ENCODE measurements at regions not wholly inside any gene's neighbourhood (a gene's known extent, or its start where the extent isn't known, plus 50 kb on each side); places are given as distances from the start of the nearest gene placed in this dataset.

- Mint-ChIP-seq H3K4me1 (no peaks in the 10 kb centered on the region), H3K9me3 (no peaks in the 10 kb centered on the region), H3K27me3 (peaks cover 0 to 5% of the 10 kb centered on the region in 2 donors), H3K36me3 (no peaks in the 10 kb centered on the region), H3K27ac (no peak overlapping the region), H3K4me3 (no peak overlapping the region)
- DNase-seq (no peak), ATAC-seq (replicated peaks) (no peak)
Observed at GRCh38 chr2:157934684-157935377, 58.7 kb upstream of the ACVR1 start.

- Mint-ChIP-seq H3K27me3 (peaks cover 0 to 5% of the 10 kb centered on the region in 2 donors), H3K4me3 (no peak overlapping the region), H3K4me1 (no peaks in the 10 kb centered on the region), H3K9me3 (no peaks in the 10 kb centered on the region), H3K27ac (no peak overlapping the region), H3K36me3 (no peaks in the 10 kb centered on the region)
- DNase-seq, result no peak
- no peak for ATAC-seq (replicated peaks)
Observed at GRCh38 chr2:157933160-157933920, 57.2 kb upstream of the ACVR1 start.

- DNase-seq (no peak), ATAC-seq (replicated peaks) (no peak)
- H3K27ac Mint-ChIP-seq, result no peak overlapping the region
- no peak overlapping the region for H3K4me3 Mint-ChIP-seq
- no peaks in the 10 kb centered on the region for H3K36me3 Mint-ChIP-seq
- no peaks in the 10 kb centered on the region for H3K9me3 Mint-ChIP-seq
- peaks cover 0 to 5% of the 10 kb centered on the region in 2 donors for H3K27me3 Mint-ChIP-seq
- H3K4me1 Mint-ChIP-seq, result no peaks in the 10 kb centered on the region
Observed at GRCh38 chr2:157932480-157933159, 56.5 kb upstream of the ACVR1 start.

- DNase-seq, result no peak
- Mint-ChIP-seq H3K4me3 (no peak overlapping the region), H3K27me3 (peaks cover 0 to 5% of the 10 kb centered on the region in 2 donors), H3K4me1 (no peaks in the 10 kb centered on the region), H3K9me3 (no peaks in the 10 kb centered on the region), H3K27ac (no peak overlapping the region), H3K36me3 (no peaks in the 10 kb centered on the region)
- ATAC-seq (replicated peaks), result no peak
Observed at GRCh38 chr2:157931542-157931941, 55.4 kb upstream of the ACVR1 start.

GRCh38 chr2:157930728-157931127 is 54.6 kb upstream of the ACVR1 start:
- Mint-ChIP-seq H3K9me3 (no peaks in the 10 kb centered on the region), H3K4me3 (no peak overlapping the region), H3K27ac (no peak overlapping the region), H3K4me1 (no peaks in the 10 kb centered on the region), H3K36me3 (no peaks in the 10 kb centered on the region), H3K27me3 (peaks cover 0 to 5% of the 10 kb centered on the region in 2 donors)
- ATAC-seq (replicated peaks) (no peak), DNase-seq (no peak)

GRCh38 chr2:157929871-157930667 is 53.9 kb upstream of the ACVR1 start:
- Mint-ChIP-seq H3K27ac (no peak overlapping the region), H3K4me3 (no peak overlapping the region), H3K9me3 (no peaks in the 10 kb centered on the region), H3K36me3 (no peaks in the 10 kb centered on the region), H3K4me1 (no peaks in the 10 kb centered on the region), H3K27me3 (peaks cover 3 to 6% of the 10 kb centered on the region in 2 donors)
- DNase-seq, result no peak
- ATAC-seq (replicated peaks), result no peak

GRCh38 chr2:157928372-157928771 is 52.2 kb upstream of the ACVR1 start:
- H3K27ac Mint-ChIP-seq, result no peak overlapping the region
- no peaks in the 10 kb centered on the region for H3K9me3 Mint-ChIP-seq
- no peak overlapping the region for H3K4me3 Mint-ChIP-seq
- DNase-seq, result no peak
- no peaks in the 10 kb centered on the region for H3K4me1 Mint-ChIP-seq
- no peaks in the 10 kb centered on the region for H3K36me3 Mint-ChIP-seq
- no peak for ATAC-seq (replicated peaks)
- peaks cover 4 to 6% of the 10 kb centered on the region in 2 donors for H3K27me3 Mint-ChIP-seq

GRCh38 chr2:157927155-157927554 is 51.0 kb upstream of the ACVR1 start:
- Mint-ChIP-seq H3K4me1 (no peaks in the 10 kb centered on the region), H3K36me3 (no peaks in the 10 kb centered on the region), H3K27me3 (peaks cover 6 to 8% of the 10 kb centered on the region in 2 donors), H3K27ac (no peak overlapping the region), H3K4me3 (no peak overlapping the region), H3K9me3 (no peaks in the 10 kb centered on the region)
- ATAC-seq (replicated peaks) (no peak), DNase-seq (no peak)

Data from stimulated activated naive B cell treated with anti-CD40 and anti-IgM and Interleukin-4, amounts not matched to agents 10 μg/mL and 1 μg/mL and 100 μg/mL, for 72 hours (primary cell).